ENCODE measurements at regions not wholly inside any gene's neighbourhood (a gene's known extent, or its start where the extent isn't known, plus 50 kb on each side); places are given as distances from the start of the nearest gene placed in this dataset.

GRCh38 chr3:22045882-22046281 is 294.9 kb upstream of the ZNF385D start:
- no peak overlapping the region for H3K4me3 ChIP-seq (ENCODE audit: low read length)
- no TSS peak for BruUV-seq (replicated peaks)
- H3K79me2 ChIP-seq (ENCODE audit: low read length), result no peaks in the 10 kb centered on the region
- H3K27me3 ChIP-seq (ENCODE audit: low read length), result no peaks in the 10 kb centered on the region
- H3K4me1 ChIP-seq (ENCODE audit: insufficient read depth, low read length), result no peaks in the 10 kb centered on the region
- ChIA-PET POLR2A (ENCODE audit: unreplicated experiment) (no interaction called here), CTCF (no interaction called here)
- H3F3A ChIP-seq (ENCODE audit: low read length, unreplicated experiment), result no peaks in the 10 kb centered on the region
- no peak overlapping the region for H2AFZ ChIP-seq (ENCODE audit: low read length)
- H3K4me2 ChIP-seq (ENCODE audit: low read length), result no peak overlapping the region
- no peaks in the 10 kb centered on the region for H4K20me1 ChIP-seq (ENCODE audit: low read length)
- H3K9me2 ChIP-seq (replicated peaks; ENCODE audit: low read length), result no peaks in the 10 kb centered on the region
- no peak overlapping the region for H3K9ac ChIP-seq (ENCODE audit: low read length)
- intact Hi-C loops (cut with micrococcal nuclease), result no loop called here
- TF ChIP-seq EZH2phosphoT487 (IDR thresholded peaks at IDR 0.05; ENCODE audit: borderline replicate concordance, low read length) (no peak), CTCF (conservative IDR thresholded peaks at IDR 0.05; ENCODE audit: low read depth, low read length) (no peak), EZH2 (IDR thresholded peaks at IDR 0.05; ENCODE audit: low read length, unreplicated experiment) (no peak)
- H3K27ac ChIP-seq (ENCODE audit: low read length), result no peak overlapping the region
- H3K36me3 ChIP-seq (ENCODE audit: low read depth, low read length), result no peaks in the 10 kb centered on the region
- DNase-seq, result no peak
- no peak for ATAC-seq
- no peaks in the 10 kb centered on the region for H3K9me3 ChIP-seq (ENCODE audit: low read length)

- intact Hi-C loops (cut with micrococcal nuclease), result no loop called here
- CTCF ChIA-PET, result no interaction called here
These were observed 312.5 kb upstream of the ZNF385D start for GRCh38 chr3:22063500-22063899.

GRCh38 chr3:22068619-22069018 is 317.6 kb upstream of the ZNF385D start:
- no peak overlapping the region for H3K4me3 ChIP-seq (ENCODE audit: low read length)
- H3K27me3 ChIP-seq (ENCODE audit: low read length), result no peaks in the 10 kb centered on the region
- H3K36me3 ChIP-seq (ENCODE audit: low read depth, low read length), result no peaks in the 10 kb centered on the region
- H3F3A ChIP-seq (ENCODE audit: low read length, unreplicated experiment), result no peaks in the 10 kb centered on the region
- no TSS peak for BruUV-seq (replicated peaks)
- H3K4me2 ChIP-seq (ENCODE audit: low read length), result no peak overlapping the region
- no peaks in the 10 kb centered on the region for H3K79me2 ChIP-seq (ENCODE audit: low read length)
- no peaks in the 10 kb centered on the region for H3K9me3 ChIP-seq (ENCODE audit: low read length)
- H3K9ac ChIP-seq (ENCODE audit: low read length), result no peak overlapping the region
- no peaks in the 10 kb centered on the region for H3K4me1 ChIP-seq (ENCODE audit: insufficient read depth, low read length)
- H3K9me2 ChIP-seq (replicated peaks; ENCODE audit: low read length), result no peaks in the 10 kb centered on the region
- ATAC-seq, result no peak
- intact Hi-C loops (cut with micrococcal nuclease), result no loop called here
- TF ChIP-seq EZH2 (IDR thresholded peaks at IDR 0.05; ENCODE audit: low read length, unreplicated experiment), result no peak
- no peak for TF ChIP-seq EZH2phosphoT487 (IDR thresholded peaks at IDR 0.05; ENCODE audit: borderline replicate concordance, low read length)
- TF ChIP-seq CTCF (conservative IDR thresholded peaks at IDR 0.05; ENCODE audit: low read depth, low read length), result no peak
- ChIA-PET CTCF (no interaction called here), POLR2A (ENCODE audit: unreplicated experiment) (no interaction called here)
- no peak overlapping the region for H3K27ac ChIP-seq (ENCODE audit: low read length)
- no peak for DNase-seq
- H4K20me1 ChIP-seq (ENCODE audit: low read length), result no peaks in the 10 kb centered on the region
- no peak overlapping the region for H2AFZ ChIP-seq (ENCODE audit: low read length)

More at GRCh38 chr3:22063500-22063899, 312.5 kb upstream of the ZNF385D start:
- H3K79me2 ChIP-seq (ENCODE audit: low read length), result no peaks in the 10 kb centered on the region
- H3K4me2 ChIP-seq (ENCODE audit: low read length), result no peak overlapping the region
- H3K36me3 ChIP-seq (ENCODE audit: low read depth, low read length), result no peaks in the 10 kb centered on the region
- no peaks in the 10 kb centered on the region for H3K4me1 ChIP-seq (ENCODE audit: insufficient read depth, low read length)
- POLR2A ChIA-PET (ENCODE audit: unreplicated experiment), result no interaction called here
- no peaks in the 10 kb centered on the region for H4K20me1 ChIP-seq (ENCODE audit: low read length)
- no peak for TF ChIP-seq CTCF (conservative IDR thresholded peaks at IDR 0.05; ENCODE audit: low read depth, low read length)
- no peak overlapping the region for H3K4me3 ChIP-seq (ENCODE audit: low read length)
- no peaks in the 10 kb centered on the region for H3K9me2 ChIP-seq (replicated peaks; ENCODE audit: low read length)
- DNase-seq (no peak), ATAC-seq (no peak)
- no peaks in the 10 kb centered on the region for H3K27me3 ChIP-seq (ENCODE audit: low read length)
- no peak overlapping the region for H3K27ac ChIP-seq (ENCODE audit: low read length)
- H3K9me3 ChIP-seq (ENCODE audit: low read length), result 0 out of 2 replicates have a peak, but pooled peaks cover 2% of the 10 kb centered on the region
- H3K9ac ChIP-seq (ENCODE audit: low read length), result no peak overlapping the region
- no TSS peak for BruUV-seq (replicated peaks)
- no peaks in the 10 kb centered on the region for H3F3A ChIP-seq (ENCODE audit: low read length, unreplicated experiment)
- no peak overlapping the region for H2AFZ ChIP-seq (ENCODE audit: low read length)
